GM23248 (cell line): ENCODE measurements at regions not wholly inside any gene's neighbourhood (a gene's known extent, or its start where the extent isn't known, plus 50 kb on each side); places are given as distances from the start of the nearest gene placed in this dataset.

Source experiments
- EZH2 ChIP-seq: fragments of 200-600 bp; sonication (generic); IDR thresholded peaks from 2 replicates; pipeline ENCODE4 v1.6.1; 2018; ENCODE audit warnings: antibody characterized with exemption, mild to moderate bottlenecking; ENCODE audit not compliant: insufficient read depth, poor library complexity, severe bottlenecking
- EZH2phosphoT487 ChIP-seq: fragments of 200-600 bp; sonication (generic); IDR thresholded peaks from 2 replicates; pipeline ENCODE4 v1.6.1; 2018; ENCODE audit warnings: antibody characterized with exemption, moderate library complexity, mild to moderate bottlenecking, low read depth; ENCODE audit not compliant: insufficient read depth

GRCh38 chr1:217968085-217968484 lies 317.0 kb upstream of the RRP15 start:
- TF ChIP-seq EZH2 (no peak), EZH2phosphoT487 (no peak)
